ENCODE measurements at regions not wholly inside any gene's neighbourhood (a gene's known extent, or its start where the extent isn't known, plus 50 kb on each side); places are given as distances from the start of the nearest gene placed in this dataset.

GRCh38 chr2:226667736-226668135 lies 131.9 kb downstream of the IRS1 start:
- H3K9me3 ChIP-seq (ENCODE audit: low read depth, low read length, poor library complexity, severe bottlenecking) = no peaks in the 10 kb centered on the region
- DNase-seq (ENCODE audit: low spot score) = no peak
- intact Hi-C loops (cut with micrococcal nuclease; ENCODE audit: unreplicated experiment) = no loop called here
- CTCF ChIA-PET = no interaction called here
- H3K4me1 ChIP-seq (ENCODE audit: insufficient read depth, low read length, poor library complexity, severe bottlenecking) = peaks cover 7% of the 10 kb centered on the region
- TF ChIP-seq EZH2 (IDR thresholded peaks at IDR 0.05; ENCODE audit: borderline replicate concordance, low read depth, low read length, poor library complexity, severe bottlenecking) (no peak), CTCF (conservative IDR thresholded peaks at IDR 0.05; ENCODE audit: low read depth, low read length) (no peak)
- H3K27ac ChIP-seq (ENCODE audit: low read depth, low read length, poor library complexity, severe bottlenecking) = no peak overlapping the region
- no peaks in the 10 kb centered on the region for H3K36me3 ChIP-seq (ENCODE audit: insufficient read depth, low read length, poor library complexity, severe bottlenecking)
- H3K27me3 ChIP-seq (replicated peaks; ENCODE audit: insufficient read depth, low read depth, low read length, poor library complexity) = no peaks in the 10 kb centered on the region
- no peak overlapping the region for H3K4me3 ChIP-seq (ENCODE audit: low read depth, low read length, poor library complexity, severe bottlenecking)
- BruUV-seq (replicated peaks) = no TSS peak
- POLR2A ChIA-PET (ENCODE audit: low non-redundant PET) = no interaction called here

- H3K36me3 ChIP-seq (ENCODE audit: insufficient read depth, low read length, poor library complexity, severe bottlenecking) = no peaks in the 10 kb centered on the region
- POLR2A ChIA-PET (ENCODE audit: low non-redundant PET) = no interaction called here
- no peak for DNase-seq (ENCODE audit: low spot score)
- no peak overlapping the region for H3K27ac ChIP-seq (ENCODE audit: low read depth, low read length, poor library complexity, severe bottlenecking)
- H3K9me3 ChIP-seq (ENCODE audit: low read depth, low read length, poor library complexity, severe bottlenecking) = no peaks in the 10 kb centered on the region
- no peak for TF ChIP-seq EZH2 (IDR thresholded peaks at IDR 0.05; ENCODE audit: borderline replicate concordance, low read depth, low read length, poor library complexity, severe bottlenecking)
- TF ChIP-seq CTCF (conservative IDR thresholded peaks at IDR 0.05; ENCODE audit: low read depth, low read length) = no peak
- intact Hi-C loops (cut with micrococcal nuclease; ENCODE audit: unreplicated experiment) = no loop called here
- no TSS peak for BruUV-seq (replicated peaks)
- H3K4me1 ChIP-seq (ENCODE audit: insufficient read depth, low read length, poor library complexity, severe bottlenecking) = peaks cover 20% of the 10 kb centered on the region
- no peaks in the 10 kb centered on the region for H3K27me3 ChIP-seq (replicated peaks; ENCODE audit: insufficient read depth, low read depth, low read length, poor library complexity)
- H3K4me3 ChIP-seq (ENCODE audit: low read depth, low read length, poor library complexity, severe bottlenecking) = no peak overlapping the region
- CTCF ChIA-PET = no interaction called here
Measured at GRCh38 chr2:226665306-226665831, 134.3 kb downstream of the IRS1 start.

- ChIA-PET CTCF (no interaction called here), POLR2A (ENCODE audit: low non-redundant PET) (no interaction called here)
- Histone ChIP-seq H3K36me3 (ENCODE audit: insufficient read depth, low read length, poor library complexity, severe bottlenecking) (no peaks in the 10 kb centered on the region), H3K9me3 (ENCODE audit: low read depth, low read length, poor library complexity, severe bottlenecking) (no peaks in the 10 kb centered on the region), H3K27ac (ENCODE audit: low read depth, low read length, poor library complexity, severe bottlenecking) (no peak overlapping the region), H3K4me3 (ENCODE audit: low read depth, low read length, poor library complexity, severe bottlenecking) (no peak overlapping the region), H3K27me3 (replicated peaks; ENCODE audit: insufficient read depth, low read depth, low read length, poor library complexity) (no peaks in the 10 kb centered on the region), H3K4me1 (ENCODE audit: insufficient read depth, low read length, poor library complexity, severe bottlenecking) (peaks cover 22% of the 10 kb centered on the region)
- no TSS peak for BruUV-seq (replicated peaks)
- intact Hi-C loops (cut with micrococcal nuclease; ENCODE audit: unreplicated experiment) = no loop called here
- TF ChIP-seq EZH2 (IDR thresholded peaks at IDR 0.05; ENCODE audit: borderline replicate concordance, low read depth, low read length, poor library complexity, severe bottlenecking) (no peak), CTCF (conservative IDR thresholded peaks at IDR 0.05; ENCODE audit: low read depth, low read length) (no peak)
- DNase-seq (ENCODE audit: low spot score) = no peak
Measured at GRCh38 chr2:226664661-226665060, 135.0 kb downstream of the IRS1 start.

Measured in A673 (cell line).